NCI-H510A (cell line): ENCODE measurements at regions not wholly inside any gene's neighbourhood (a gene's known extent, or its start where the extent isn't known, plus 50 kb on each side); places are given as distances from the start of the nearest gene placed in this dataset.

Experiments
- DNase-seq: peaks from one replicate; lab custom pipeline; 2025; lab: John Stamatoyannopoulos, UW

DNA sequence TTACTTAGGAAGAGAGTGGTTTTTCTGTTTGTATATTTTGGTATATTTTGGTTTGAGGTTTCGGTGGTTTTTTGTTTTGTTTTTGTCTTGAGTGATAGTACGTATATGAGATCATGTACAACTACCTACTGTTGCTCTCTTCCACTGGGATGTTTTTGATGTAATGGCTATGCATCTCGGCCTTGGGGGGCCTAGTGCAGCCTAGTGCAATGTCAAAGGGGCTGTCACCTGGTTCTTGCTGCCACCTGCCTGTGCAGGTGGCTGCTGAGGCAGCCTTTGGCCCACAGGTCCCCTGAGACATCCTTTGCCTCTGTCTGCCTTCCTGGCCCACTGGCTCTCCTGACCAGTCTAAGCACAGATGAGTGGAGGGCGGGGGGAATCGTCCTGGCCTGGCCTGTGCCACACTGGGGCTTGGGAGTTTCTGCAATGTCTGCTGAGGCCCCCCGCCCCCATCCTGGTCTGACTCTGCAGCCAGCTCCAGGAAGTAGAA, 546.6 kb downstream of the CD83 start:
- DNase-seq, result no peak

DNA sequence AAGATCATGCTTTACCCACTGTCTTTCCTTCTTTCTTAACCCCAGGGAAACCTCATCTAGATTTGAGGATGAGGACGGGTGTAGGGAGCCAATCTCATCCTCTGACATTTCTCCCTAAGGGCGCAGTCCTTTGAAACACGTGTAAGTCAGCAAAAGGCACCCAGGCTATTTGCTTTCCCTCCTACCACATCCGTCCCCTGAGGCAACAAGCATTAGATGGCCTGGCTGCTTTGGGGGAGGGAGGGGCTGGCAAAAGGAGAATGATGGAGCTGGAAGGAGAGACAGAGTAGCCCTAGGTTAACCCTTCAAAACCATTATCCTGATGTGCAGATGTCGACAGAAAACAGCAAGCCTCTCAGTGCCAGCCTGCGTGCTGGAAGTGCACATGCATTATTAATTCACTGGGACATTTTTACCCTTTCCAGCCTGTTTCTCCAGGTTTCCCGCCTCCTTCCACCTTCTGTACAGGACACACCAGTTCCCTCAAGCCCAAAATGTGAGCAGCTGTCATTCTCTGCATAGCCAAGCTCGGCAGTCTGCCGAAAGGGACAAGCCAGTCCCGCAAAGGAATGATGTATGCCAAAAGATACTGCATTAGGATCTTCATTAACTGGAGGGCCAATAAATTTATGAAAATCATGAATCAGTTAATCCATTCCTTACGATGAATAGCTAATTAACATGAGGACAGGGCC, 547.2 kb downstream of the CD83 start:
- no peak for DNase-seq

DNA sequence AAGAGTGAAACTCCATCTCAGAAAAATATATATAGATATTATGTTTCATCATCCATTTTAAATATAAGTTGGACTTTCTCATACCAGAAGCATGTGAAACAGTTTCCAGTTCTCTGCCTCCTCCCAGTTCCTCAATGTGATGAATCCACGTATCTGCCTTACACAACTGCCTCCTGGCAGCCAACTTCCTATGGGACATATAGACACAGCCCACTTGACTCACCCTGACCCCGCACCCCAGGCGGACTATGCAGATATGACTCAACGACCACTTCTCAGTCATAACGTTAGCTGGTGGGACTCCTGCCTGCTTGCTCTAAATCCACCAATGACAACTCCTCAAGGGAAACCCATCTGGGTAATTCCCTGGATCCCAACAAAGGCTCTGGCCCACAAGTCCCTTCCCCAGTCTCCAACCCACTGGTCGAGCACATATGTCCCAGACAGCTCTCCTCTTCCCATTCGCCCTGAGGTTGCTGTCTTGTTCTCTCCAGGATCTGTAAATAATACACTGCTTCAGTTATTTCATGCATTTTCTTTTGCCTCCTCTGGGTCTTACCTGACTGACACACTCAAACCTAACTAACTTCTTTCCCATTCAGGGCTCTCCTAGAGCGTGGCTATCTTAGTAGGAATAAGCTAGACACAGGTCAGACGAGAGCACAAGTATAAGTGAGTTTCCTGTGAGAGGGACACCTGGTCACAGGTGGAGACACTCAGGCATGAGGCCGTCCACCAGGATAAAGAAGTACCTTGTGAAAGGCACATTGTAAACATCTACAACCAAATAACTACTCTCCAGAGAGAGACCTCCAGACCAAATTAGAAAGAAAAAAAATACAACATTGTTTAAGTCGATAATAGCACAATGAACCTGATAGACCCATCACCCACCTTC, 548.5 kb downstream of the CD83 start:
- no peak for DNase-seq

DNA sequence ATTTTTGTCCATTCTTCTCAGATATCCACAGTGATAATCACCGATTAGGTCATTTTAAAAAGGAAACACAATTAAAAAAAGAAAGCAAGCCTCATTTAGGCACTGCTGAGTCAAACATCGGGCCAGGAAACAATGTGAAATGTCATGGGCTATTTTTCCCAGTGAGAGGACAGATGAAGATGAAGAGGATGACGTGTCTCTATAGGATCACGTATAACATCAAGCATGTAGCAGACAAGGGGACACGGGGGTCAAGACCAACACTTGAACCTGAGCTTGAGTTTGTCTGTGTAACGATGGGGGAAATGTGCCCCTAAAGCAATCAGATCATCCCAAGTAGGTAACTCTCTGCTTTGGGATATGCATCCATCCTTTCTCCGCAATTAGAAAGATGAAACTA, 553.2 kb downstream of the CD83 start:
- DNase-seq, result no peak

DNA sequence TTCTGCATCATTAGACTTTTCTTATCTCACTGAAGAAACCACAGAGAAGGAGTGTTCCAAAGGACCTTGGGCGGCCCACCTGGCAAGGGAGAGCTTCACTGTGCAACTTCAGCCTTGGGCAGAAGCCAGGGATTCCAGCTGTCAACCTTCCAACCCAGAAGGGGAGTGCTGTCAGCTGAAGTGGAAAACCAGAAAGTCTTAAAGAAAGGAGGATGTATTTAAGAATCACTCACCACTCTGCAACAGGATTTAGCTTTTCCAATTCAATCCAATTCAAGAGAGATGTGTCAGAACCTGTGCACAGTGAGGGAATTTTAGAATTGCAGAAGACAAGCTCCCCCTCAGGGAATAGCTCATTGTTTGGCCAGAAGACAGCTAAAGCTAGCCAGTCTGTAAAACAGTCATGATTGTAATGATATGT, 553.7 kb downstream of the CD83 start:
- no peak for DNase-seq

DNA sequence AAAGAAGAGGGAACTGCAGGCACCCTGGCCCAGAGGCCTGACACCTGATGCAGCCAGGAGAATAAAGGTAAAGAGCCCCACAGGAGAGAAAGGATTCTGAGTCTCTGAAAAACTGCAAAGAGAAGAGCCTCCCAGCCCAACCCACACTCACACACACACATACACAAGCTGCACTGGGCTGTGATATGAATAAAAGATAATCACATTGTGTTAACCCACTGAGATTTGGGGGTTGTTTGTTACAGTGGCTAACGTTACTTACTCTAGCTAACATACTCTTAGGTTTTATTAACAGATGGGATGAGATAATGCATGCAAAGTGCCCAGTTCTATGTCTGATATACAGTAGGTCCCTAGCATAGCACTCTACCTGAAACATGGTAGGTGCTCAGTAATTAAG, 554.4 kb downstream of the CD83 start:
- DNase-seq, result no peak

DNA sequence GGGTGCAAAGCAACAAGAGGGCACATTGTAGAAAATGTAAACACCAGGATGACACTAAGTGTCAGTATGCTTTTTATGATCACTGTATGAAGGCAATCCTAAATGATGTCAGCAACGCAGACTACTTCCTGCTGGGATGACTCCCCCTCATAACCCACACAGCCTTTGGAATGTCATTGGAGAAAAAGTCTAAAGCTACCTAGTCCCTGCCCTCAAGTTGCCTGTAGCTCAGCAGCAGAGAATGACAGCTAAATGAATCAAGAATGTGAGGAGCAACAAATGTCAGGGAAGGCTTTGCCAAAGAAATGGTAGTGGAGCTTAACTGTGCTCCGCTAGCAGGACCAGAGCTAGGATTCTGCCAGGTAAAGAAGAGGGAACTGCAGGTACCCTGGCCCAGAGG, 555.6 kb downstream of the CD83 start:
- no peak for DNase-seq

DNA sequence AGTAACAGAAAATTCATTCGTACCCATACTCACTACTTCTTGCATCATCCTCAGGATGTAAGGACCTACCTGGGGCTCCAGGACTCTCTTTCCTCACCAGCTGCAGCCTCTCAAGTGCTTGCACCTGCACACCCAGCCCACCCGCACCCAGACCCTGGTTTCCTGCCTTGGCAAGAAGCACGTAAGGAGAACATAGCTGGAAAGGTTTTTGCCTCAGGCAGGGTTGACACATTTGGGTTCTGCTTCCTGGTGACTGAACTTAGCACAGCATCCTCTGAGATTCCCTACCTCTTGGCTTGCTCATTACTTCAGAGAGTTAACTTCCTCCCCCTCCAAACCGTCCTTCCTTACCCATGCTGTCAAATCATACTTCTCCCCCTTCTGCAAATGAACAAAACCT, 556.9 kb downstream of the CD83 start:
- no peak for DNase-seq

DNA sequence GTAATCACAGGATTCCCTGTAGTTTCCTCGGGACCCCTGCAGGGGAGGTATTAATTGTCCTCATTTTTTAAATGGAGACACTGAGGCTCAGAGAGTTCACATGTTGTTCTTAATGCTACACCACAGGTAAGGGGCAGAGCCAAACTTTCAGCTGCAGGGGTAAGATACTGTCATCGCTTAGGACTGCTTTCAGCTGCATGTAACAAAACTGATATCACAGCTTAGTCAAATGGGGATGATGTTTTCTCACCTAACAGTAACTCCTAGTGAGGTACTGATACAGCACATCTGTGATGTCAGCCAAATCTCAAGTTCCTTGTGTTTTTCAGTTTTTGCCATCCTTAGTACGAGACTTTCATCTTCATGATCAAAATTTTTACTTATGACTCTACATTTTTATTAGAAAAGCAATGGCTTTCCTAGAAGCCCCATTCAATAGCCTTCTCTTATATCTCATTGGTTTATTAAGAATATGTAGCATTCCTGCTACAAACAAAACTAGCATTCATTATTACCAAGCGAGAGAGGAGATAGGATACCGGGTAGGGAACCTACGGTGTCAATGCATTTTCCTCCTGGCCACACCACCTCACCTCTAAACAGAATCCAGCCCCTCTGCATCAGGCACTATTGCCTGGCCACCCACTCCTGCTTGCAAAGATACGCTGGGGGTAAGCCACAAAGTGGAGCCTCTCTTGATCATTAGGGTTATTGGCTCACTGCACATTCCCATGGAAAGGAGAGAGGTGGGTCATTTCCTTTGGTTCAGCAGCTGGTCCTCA, 557.5 kb downstream of the CD83 start:
- DNase-seq, result no peak

DNA sequence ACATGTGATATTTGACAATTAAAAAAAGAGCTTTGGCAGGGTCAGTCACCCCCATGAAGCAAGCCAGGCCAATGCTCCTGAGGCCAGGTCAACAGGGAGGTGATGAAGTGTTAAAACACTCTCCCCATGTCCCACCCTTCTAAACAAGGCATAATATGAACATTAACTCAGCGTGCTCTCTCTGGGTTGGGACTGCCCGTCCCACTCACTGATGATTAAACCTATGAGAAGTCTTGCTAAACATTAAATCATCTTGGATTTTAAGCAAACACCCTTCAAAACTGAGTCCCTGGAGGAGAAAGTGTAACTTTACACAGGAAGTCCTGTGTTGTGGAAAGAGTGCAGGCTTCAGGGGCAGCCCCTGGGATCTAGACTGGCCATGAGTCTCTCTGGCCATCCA, 558.5 kb downstream of the CD83 start:
- no peak for DNase-seq

DNA sequence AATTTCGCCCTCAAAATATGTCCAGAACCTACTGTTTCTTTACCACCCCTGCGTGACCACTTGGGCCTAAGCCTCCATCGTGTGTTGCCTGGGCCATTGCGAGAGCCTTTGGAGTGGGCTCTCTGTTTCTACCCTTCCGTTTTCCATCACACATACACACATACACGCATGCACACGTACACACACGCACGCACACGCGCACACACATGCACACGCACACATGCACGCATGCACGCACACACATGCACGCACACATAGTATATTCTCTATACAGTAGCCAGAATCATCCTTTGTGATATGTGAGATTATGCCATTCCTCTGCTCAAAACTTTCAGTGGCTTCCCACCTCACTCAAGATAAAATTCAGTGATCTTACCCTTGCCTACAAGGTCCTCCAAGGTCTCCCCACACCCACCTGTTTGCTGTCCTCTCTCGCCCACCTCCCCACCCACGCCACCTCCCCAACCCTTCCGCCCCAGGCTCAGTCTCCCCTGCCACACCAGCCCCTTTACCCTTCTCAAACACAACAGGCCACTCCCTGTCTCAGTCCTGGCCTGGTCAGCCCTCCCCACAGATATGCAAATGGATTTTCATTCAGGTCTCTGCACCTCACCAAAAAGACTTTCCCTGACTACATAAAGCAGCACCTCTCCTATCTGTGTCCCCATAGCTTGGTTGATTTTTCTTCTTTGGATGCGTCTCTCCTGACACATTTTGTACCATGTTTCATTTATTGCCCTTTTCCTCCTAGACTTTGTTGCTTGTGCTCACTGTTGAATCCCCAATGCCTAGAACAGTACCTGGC, 559.6 kb downstream of the CD83 start:
- DNase-seq, result no peak

DNA sequence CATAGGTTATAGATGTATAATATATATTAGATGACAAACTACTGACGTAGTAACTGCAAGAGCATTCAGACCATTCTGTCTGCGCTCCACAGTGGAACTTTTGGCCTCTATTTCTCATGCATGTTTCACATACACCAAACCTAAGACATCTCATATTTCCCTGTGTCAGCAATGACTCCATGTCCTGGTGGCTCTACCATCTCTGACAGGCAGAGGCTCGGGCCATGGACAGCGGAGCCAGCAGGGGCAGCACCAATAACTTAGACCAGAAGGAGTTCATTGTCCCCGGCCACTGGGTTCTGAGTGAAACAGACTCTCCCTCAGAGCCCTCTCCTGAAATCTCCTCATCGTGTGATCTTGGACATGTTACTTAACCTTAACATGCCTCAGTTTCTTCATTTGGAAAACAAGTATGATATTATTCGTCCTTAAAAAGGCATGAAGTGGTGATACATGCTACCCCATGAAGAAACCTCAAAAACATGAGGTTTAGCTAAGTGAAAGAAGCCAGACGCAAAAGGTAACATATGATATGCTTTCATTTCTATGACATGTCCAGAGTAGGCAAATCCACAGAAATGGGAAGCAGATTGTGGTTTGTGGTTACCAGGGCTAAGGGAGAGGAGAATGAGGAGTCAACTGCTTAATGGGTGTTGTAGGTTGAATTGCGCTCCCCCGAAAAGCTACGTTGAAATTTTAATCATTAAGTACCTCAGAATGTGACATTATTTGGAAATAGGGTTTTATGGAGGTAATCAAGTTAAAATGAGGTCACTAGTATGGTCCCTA, 564.0 kb upstream of the JARID2 start:
- DNase-seq, result no peak

DNA sequence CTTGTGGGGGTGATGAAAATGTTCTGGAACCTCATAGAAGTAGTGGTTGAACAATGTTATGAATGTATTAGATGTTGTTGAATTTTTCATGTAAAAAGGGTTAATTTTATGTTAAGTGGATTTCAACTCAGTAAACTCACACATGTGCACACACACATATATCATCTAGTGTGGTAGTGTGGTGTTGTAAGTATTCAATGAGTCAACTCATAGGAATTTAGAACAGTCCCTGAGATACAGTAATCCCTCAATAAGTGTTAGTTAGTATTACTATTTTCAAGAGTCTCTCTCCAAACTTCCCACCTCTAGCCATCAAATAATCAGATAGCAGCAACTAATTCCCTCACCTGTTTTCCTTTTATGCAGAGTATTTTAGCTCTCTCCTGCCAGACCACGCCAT, 563.1 kb upstream of the JARID2 start:
- no peak for DNase-seq

DNA sequence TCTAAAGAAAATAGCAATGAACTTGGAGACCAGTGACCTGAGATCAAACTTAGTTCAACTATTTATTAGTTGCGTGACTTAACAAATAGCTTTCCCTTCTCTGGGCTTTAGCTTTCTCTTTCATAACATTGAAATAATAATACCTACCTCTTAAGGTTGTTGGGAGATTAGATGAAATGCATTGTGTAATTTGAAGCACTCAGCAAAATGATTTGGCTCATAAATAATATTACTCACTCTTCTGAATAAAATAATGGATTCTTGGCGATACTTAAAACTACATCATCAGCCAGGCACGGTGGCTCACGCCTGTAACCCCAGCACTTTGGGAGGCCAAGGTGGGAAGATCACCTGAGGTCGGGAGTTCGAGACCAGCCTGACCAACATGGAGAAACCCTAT, 556.2 kb upstream of the JARID2 start:
- no peak for DNase-seq

DNA sequence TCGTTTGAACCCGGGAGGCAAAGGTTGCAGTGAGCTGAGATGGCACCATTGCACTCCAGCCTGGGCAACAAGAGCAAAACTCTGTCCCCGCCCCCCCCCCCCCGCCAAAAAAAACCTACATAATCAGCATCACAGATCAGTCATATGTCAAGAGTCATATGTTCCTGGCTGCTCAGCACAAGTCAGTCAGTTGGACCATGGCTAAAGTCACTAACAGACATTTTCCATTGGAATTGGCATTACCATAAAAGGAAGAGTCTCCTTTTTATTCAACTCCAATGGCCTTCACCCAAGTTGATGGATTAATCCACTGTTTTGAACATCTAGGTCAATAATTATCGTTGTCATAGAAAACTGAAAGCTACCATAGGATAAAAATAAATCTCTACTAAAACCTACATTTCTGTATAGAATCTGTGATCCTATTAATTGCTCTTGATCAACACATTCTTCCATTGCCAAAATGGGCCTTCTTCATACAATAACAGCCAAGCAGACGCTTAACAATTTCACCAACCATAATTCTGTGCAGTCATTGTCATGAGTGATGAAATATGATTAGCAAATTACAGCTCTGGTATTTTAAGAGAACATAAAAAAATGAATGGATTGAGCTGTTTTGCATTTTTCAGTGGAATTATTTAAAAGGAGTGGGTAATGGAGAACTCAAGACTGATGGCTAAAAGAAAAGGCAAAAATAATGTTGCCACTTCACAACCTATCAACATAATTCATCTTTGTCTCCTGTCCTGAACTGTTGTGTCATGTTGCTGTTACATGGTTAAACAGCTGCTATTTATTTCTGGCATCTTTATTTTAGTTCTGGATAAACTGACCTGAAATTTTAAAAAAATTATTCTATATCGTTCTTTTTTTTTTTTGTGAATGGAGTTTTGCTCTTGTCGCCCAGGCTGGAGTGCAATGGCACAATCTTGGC, 555.5 kb upstream of the JARID2 start:
- DNase-seq, result no peak

DNA sequence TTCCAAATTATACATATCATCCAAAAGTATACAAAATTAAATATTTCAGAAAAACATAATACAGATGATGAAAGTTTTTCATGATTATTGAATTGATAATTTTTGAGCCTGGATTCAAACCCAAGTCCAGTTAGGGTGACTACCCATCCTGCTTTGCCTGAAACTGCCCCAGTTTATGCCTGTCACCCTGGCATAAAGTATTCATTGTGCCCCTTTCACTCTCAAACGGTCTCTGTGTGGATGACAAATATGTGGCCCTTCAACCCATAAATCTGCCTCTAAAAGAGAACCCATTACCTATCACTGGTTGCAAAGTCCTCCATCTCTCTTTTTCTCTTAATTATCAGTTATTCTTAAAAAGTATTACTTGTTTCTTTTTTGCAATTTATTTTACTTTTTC, 553.7 kb upstream of the JARID2 start:
- DNase-seq, result no peak

DNA sequence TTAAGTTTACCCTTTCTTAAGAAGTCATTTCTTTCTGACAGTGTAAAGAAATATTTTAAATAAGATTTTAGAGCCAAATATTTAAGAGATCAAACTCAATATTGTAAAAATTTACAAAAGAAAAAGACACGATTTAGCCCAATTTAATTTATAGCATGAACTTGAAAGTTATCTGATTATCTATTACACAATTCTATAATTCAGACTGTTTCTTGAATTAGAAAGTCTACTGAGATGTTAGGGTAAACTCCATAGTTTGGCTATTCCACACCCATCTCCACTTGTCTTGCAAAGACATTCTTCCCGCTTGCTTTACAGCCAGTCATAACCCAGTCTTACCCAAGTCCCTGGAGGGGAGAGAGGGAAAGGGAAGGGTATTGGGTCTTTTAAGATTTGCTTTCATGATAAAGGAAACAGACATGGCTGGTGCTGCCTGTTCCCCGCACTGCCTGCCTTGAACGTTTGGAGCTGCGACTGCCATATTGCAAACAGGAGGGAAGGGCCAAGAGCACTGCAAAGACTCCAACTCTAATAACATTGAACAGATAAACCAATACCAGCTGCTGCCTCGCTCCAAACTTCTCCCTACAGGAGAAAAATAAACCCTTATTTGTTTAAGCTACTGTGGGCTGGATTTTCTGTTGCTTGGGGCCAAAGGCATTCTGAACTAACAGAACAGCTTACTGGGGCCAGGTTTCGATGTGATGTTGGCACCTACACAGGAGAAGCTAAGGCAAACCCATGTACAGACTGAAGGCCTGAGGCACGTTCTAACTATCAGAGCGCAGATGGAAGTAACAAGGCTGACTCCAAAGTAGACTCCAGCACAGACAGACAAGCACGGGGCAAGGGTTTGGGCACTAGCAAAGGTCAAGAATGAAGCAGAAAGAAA, 552.3 kb upstream of the JARID2 start:
- DNase-seq, result no peak

DNA sequence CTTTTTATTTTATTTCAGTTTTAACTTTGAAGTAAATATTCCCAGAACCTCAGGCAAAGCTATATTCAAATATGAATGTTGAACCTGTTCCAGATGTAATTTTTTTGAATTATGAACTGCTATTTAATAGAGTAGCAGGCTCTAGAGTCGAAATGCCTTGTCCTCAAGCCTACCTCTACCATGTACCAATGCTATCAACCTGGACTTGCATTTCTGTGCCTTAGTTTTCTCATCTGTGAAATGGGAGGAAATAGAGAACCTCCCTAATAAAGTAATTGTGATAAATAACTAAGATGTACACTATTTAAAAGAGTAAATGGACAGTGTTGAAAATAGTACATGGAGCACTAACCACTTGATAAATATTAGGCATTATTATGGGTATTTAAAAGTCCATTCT, 551.6 kb upstream of the JARID2 start:
- no peak for DNase-seq

DNA sequence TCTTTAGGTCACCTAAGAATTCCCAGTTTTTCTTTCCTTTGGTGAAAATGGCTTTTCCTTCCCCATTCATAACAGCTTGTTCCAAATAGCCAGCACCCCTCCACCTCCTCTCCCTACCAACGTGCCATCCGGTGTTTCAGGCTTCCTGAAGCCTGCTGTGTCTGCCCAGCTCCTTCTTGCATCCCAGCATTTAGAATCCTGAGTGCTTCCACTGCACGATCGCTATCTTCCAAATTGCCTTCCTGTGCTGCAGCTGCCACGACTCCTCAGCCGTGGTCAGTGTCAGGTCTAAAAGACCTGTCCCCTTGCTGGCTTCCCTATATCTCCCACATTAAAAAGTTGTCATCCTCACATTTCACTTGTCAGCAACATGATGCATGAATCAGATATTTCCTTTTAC, 550.3 kb upstream of the JARID2 start:
- DNase-seq, result no peak
